Mesenchymal stem cell (in vitro differentiated cells and primary cell): ENCODE measurements at regions not wholly inside any gene's neighbourhood (a gene's known extent, or its start where the extent isn't known, plus 50 kb on each side); places are given as distances from the start of the nearest gene placed in this dataset.

Experiments
- DNase-seq: peaks from one replicate; pipeline ENCODE4 v3.0.0-alpha.2; 2013
- H2AFZ ChIP-seq: one replicate; pipeline ENCODE4 v1.6.1; 2013; ENCODE audit warnings: low read depth, mild to moderate bottlenecking, control low read depth, inconsistent platforms, low read length, moderate library complexity
- H2AK5ac ChIP-seq: 2 replicates; pipeline ENCODE4 v1.6.1; 2013; ENCODE audit warnings: low read length, moderate library complexity, mild to moderate bottlenecking, inconsistent platforms; ENCODE audit not compliant: severe bottlenecking
- H2BK120ac ChIP-seq: one replicate; pipeline ENCODE4 v1.6.1; 2013; ENCODE audit warnings: low read depth, mild to moderate bottlenecking, inconsistent platforms, low read length, moderate library complexity
- H2BK12ac ChIP-seq, 2 experiments: one replicate each; pipeline ENCODE4 v1.6.1; 2013; ENCODE audit warnings: inconsistent platforms in 2 of 2, low read length in 2 of 2, mild to moderate bottlenecking in 2 of 2, moderate library complexity in 2 of 2, control low read depth in 1 of 2
- H2BK15ac ChIP-seq: one replicate; pipeline ENCODE4 v1.6.1; 2013; ENCODE audit warnings: mild to moderate bottlenecking, low read depth, inconsistent platforms; ENCODE audit not compliant: poor library complexity, severe bottlenecking
- H2BK5ac ChIP-seq: 2 replicates; pipeline ENCODE4 v1.6.1; 2013; ENCODE audit warnings: low read depth, mild to moderate bottlenecking, low read length, control low read depth, inconsistent platforms; ENCODE audit not compliant: poor library complexity, severe bottlenecking
- H3K14ac ChIP-seq, 2 experiments: one replicate each; pipeline ENCODE4 v1.6.1; 2013; ENCODE audit warnings: inconsistent platforms in 2 of 2, low read length in 2 of 2, control low read depth in 1 of 2, mild to moderate bottlenecking in 1 of 2, moderate library complexity in 1 of 2
- H3K18ac ChIP-seq, 2 experiments: one replicate each; pipeline ENCODE4 v1.6.1; 2013; ENCODE audit warnings: inconsistent platforms in 2 of 2, low read length in 2 of 2, control low read depth in 1 of 2, low read depth in 1 of 2, mild to moderate bottlenecking in 1 of 2
- H3K23ac ChIP-seq, 2 experiments: one replicate each; pipeline ENCODE4 v1.6.1; 2013; ENCODE audit warnings: inconsistent platforms in 2 of 2, low read length in 2 of 2, mild to moderate bottlenecking in 2 of 2, moderate library complexity in 2 of 2, control low read depth in 1 of 2
- H3K27ac ChIP-seq: 2 replicates; pipeline ENCODE4 v1.5.1; 2013; ENCODE audit warnings: mild to moderate bottlenecking, moderate library complexity, low read length, control low read depth, inconsistent platforms; ENCODE audit not compliant: poor library complexity, severe bottlenecking
- H3K27me3 ChIP-seq, 2 experiments: 2 replicates each; pipeline versions ENCODE4 v1.6.1 to v1.7.0; 2013; ENCODE audit warnings: low read length in 2 of 2, mild to moderate bottlenecking in 2 of 2, moderate library complexity in 2 of 2, control low read depth in 1 of 2, inconsistent platforms in 1 of 2; ENCODE audit not compliant: control insufficient read depth in 1 of 2, insufficient read depth in 1 of 2
- H3K36me3 ChIP-seq, 2 experiments: 2 replicates each; pipeline versions ENCODE4 v1.6.1 to v1.7.0; 2013; ENCODE audit warnings: low read length in 2 of 2, control low read depth in 1 of 2, inconsistent platforms in 1 of 2, low read depth in 1 of 2, mild to moderate bottlenecking in 1 of 2; ENCODE audit not compliant: insufficient read depth in 2 of 2, control insufficient read depth in 1 of 2
- H3K4ac ChIP-seq, 2 experiments: one replicate each; pipeline ENCODE4 v1.6.1; 2013; ENCODE audit warnings: inconsistent platforms in 2 of 2, low read length in 2 of 2, mild to moderate bottlenecking in 2 of 2, moderate library complexity in 2 of 2, control low read depth in 1 of 2, low read depth in 1 of 2
- H3K4me1 ChIP-seq: 2 replicates; pipeline ENCODE4 v1.6.1; 2013; ENCODE audit warnings: low read depth, low read length, control low read depth; ENCODE audit not compliant: control insufficient read depth, insufficient read depth
- H3K4me2 ChIP-seq: 2 replicates; pipeline ENCODE4 v1.6.1; 2013; ENCODE audit warnings: low read length, mild to moderate bottlenecking, inconsistent platforms; ENCODE audit not compliant: poor library complexity, severe bottlenecking
- H3K4me3 ChIP-seq, 2 experiments: 2 replicates each; pipeline versions ENCODE4 v1.5.1 to v1.7.0; 2013; ENCODE audit warnings: low read length in 2 of 2, mild to moderate bottlenecking in 2 of 2, control low read depth in 1 of 2, low read depth in 1 of 2; ENCODE audit not compliant: insufficient read depth in 1 of 2
- H3K79me1 ChIP-seq: replicated peaks from 2 replicates; pipeline ENCODE4 v1.6.1; 2013; ENCODE audit warnings: mild to moderate bottlenecking, control low read depth, low read length, inconsistent platforms; ENCODE audit not compliant: poor library complexity, severe bottlenecking
- H3K9ac ChIP-seq: 2 replicates; pipeline ENCODE4 v1.7.0; 2013; ENCODE audit warnings: mild to moderate bottlenecking, low read length, moderate library complexity
- H3K9me3 ChIP-seq: 2 replicates; pipeline ENCODE4 v1.7.0; 2013; ENCODE audit warnings: mild to moderate bottlenecking, low read length; ENCODE audit not compliant: control insufficient read depth
- H4K8ac ChIP-seq: one replicate; pipeline ENCODE4 v1.6.1; 2013; ENCODE audit warnings: inconsistent platforms, mild to moderate bottlenecking, low read length, moderate library complexity
- H4K91ac ChIP-seq: one replicate; pipeline ENCODE4 v1.6.1; 2013; ENCODE audit warnings: mild to moderate bottlenecking, low read length, inconsistent platforms
- WGBS: methylation state at CpG from one replicate; pipeline ENCODE4 v1.1.7; 2013; ENCODE audit warnings: mixed read lengths; 5-methylcytosine and 5-hydroxymethylcytosine counted together

GRCh38 chr2:58508006-58508405 lies 266.9 kb upstream of the FANCL start:
- peaks cover 0 to 6% of the 10 kb centered on the region in 2 experiments for H3K27me3 ChIP-seq
- no peaks in the 10 kb centered on the region for H3K36me3 ChIP-seq
- no peak overlapping the region for H4K8ac ChIP-seq
- H3K4ac ChIP-seq = no peak overlapping the region
- no peaks in the 10 kb centered on the region for H3K9me3 ChIP-seq
- H2AFZ ChIP-seq = no peak overlapping the region
- H3K9ac ChIP-seq = no peak overlapping the region
- H3K4me3 ChIP-seq = no peak overlapping the region
- WGBS = 89% methylated on average over 4 of the region's 4 CpGs
- H3K27ac ChIP-seq = no peak overlapping the region
- H3K4me1 ChIP-seq = no peaks in the 10 kb centered on the region
- no peak overlapping the region for H3K18ac ChIP-seq
- H3K14ac ChIP-seq = no peak overlapping the region
- no peak for DNase-seq
- H2BK15ac ChIP-seq = no peak overlapping the region
- H3K4me2 ChIP-seq = no peak overlapping the region
- no peak overlapping the region for H4K91ac ChIP-seq
- no peak overlapping the region for H2BK120ac ChIP-seq
- H2BK5ac ChIP-seq = no peak overlapping the region
- no peak overlapping the region for H2BK12ac ChIP-seq
- no peaks in the 10 kb centered on the region for H3K79me1 ChIP-seq
- H3K23ac ChIP-seq = no peak overlapping the region
- H2AK5ac ChIP-seq = no peak overlapping the region

DNA sequence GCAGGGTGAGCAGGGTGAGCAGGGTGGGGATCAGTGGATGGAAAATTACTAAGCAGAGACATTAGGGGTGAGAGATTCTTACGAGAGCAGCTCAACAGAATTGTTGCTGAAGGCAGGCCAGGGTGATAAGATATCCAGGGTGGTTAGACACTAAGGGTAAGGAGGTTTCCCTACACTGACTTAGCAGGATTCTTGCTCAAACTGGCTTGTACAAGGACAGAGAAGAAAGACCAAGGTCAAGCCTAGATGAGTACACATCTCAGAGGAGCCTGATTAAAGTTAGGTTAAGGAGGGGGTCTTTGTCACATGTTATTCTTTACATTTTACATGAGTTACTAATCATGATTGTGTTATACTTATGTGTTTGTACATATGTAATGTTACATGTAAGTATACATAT lies 262.8 kb upstream of the FANCL start:
- H3K14ac ChIP-seq = no peak overlapping the region
- no peak overlapping the region for H4K91ac ChIP-seq
- no peaks in the 10 kb centered on the region for H3K4me1 ChIP-seq
- no peak overlapping the region for H2BK120ac ChIP-seq
- H3K18ac ChIP-seq = no peak overlapping the region
- no peaks in the 10 kb centered on the region for H3K79me1 ChIP-seq
- H2BK12ac ChIP-seq = no peak overlapping the region
- no peak overlapping the region for H2AK5ac ChIP-seq
- H3K36me3 ChIP-seq = no peaks in the 10 kb centered on the region
- no peak overlapping the region for H2BK5ac ChIP-seq
- no peak overlapping the region for H2BK15ac ChIP-seq
- H3K9me3 ChIP-seq = no peaks in the 10 kb centered on the region
- no peak overlapping the region for H3K4me2 ChIP-seq
- DNase-seq = no peak
- no peak overlapping the region for H3K9ac ChIP-seq
- H4K8ac ChIP-seq = no peak overlapping the region
- no peak overlapping the region for H3K27ac ChIP-seq
- H3K27me3 ChIP-seq = peaks cover 0 to 11% of the 10 kb centered on the region in 2 experiments
- H3K4ac ChIP-seq = no peak overlapping the region
- H3K4me3 ChIP-seq = no peak overlapping the region
- no peak overlapping the region for H3K23ac ChIP-seq
- 82% methylated on average over 1 of the region's 1 CpG for WGBS
- no peak overlapping the region for H2AFZ ChIP-seq

DNA sequence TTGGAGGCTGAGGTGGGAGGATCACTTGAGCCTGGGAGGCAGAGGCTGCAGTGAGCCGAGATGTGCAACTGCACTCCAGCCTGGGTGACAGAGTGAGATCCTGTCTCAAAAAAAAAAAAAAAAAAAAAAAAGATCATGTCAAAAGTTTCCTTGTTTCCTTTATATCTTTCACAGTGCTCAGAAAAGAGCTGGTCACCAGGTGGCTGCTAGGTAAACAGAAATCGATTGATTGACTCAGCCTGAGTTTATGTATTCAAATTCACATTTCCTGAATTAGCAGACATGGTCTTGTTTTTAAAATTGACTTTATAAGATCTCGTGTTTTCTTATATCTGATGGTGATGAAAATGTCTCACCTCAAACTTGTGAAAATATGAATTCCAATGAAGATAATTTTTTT lies 261.8 kb upstream of the FANCL start:
- Histone ChIP-seq H3K27me3 (peaks cover 0 to 11% of the 10 kb centered on the region in 2 experiments), H2BK120ac (no peak overlapping the region), H3K14ac (no peak overlapping the region), H2AK5ac (no peak overlapping the region), H3K79me1 (no peaks in the 10 kb centered on the region), H2AFZ (no peak overlapping the region), H4K8ac (no peak overlapping the region), H3K23ac (no peak overlapping the region), H3K18ac (no peak overlapping the region), H3K4me3 (no peak overlapping the region), H3K9me3 (no peaks in the 10 kb centered on the region), H2BK15ac (no peak overlapping the region), H3K9ac (no peak overlapping the region), H2BK5ac (no peak overlapping the region), H3K4me1 (no peaks in the 10 kb centered on the region), H3K4ac (no peak overlapping the region), H2BK12ac (no peak overlapping the region), H3K4me2 (no peak overlapping the region), H4K91ac (no peak overlapping the region), H3K27ac (no peak overlapping the region), H3K36me3 (no peaks in the 10 kb centered on the region)
- no peak for DNase-seq
- 83% methylated on average over 1 of the region's 3 CpGs for WGBS

DNA sequence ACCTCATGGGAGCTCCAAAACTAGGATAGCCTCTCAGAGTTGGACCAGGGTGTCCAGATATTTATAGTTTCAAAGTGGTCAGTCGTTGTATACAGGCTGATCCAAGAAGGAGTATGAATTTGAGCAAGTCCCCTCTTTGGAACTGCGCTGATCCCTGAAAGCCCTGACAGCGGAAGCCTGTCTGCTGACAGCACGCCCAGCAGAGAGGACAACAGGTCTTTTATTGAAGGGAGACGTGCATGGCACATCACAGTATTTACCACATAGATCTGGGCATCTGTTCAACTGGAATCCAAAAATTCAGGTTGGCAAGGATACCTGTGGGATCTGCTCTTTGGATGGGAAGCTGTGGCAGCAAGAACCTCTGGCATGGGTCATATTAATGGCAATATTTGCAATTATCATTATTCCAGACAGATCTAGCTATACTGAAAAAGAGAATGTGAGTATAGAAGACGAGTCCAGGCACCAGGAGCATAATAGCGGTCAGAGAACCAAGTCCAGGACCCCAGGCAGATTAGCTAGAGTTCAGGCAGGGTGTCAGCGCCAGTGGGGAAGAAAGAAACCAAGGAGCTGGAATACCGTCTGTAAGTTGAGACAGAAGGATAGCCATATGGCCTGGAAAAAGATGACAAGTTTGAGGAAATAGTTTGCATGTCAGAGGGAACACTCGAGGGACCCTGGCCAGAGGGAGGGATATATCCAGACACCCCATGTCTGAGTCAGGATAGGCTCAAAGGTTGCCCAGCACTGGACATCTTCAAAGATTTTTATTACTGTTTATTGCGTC lies 260.4 kb upstream of the FANCL start:
- Histone ChIP-seq H3K23ac (no peak overlapping the region), H3K4ac (no peak overlapping the region), H2AK5ac (no peak overlapping the region), H2BK5ac (no peak overlapping the region), H3K9me3 (no peaks in the 10 kb centered on the region), H4K8ac (no peak overlapping the region), H3K27me3 (peaks cover 0 to 11% of the 10 kb centered on the region in 2 experiments), H2BK120ac (no peak overlapping the region), H3K4me2 (no peak overlapping the region), H4K91ac (no peak overlapping the region), H3K14ac (peak overlapping the region in 1 of 2 experiments; percentile 3), H3K18ac (no peak overlapping the region), H2BK12ac (no peak overlapping the region), H3K4me1 (no peaks in the 10 kb centered on the region), H3K27ac (no peak overlapping the region), H3K79me1 (no peaks in the 10 kb centered on the region), H3K36me3 (no peaks in the 10 kb centered on the region), H2BK15ac (no peak overlapping the region), H3K9ac (no peak overlapping the region), H3K4me3 (no peak overlapping the region), H2AFZ (no peak overlapping the region)
- no peak for DNase-seq
- 77% methylated on average over 10 of the region's 11 CpGs for WGBS
